Choroid plexus epithelial cell (primary cell): ENCODE measurements at regions not wholly inside any gene's neighbourhood (a gene's known extent, or its start where the extent isn't known, plus 50 kb on each side); places are given as distances from the start of the nearest gene placed in this dataset.

Experiments
- DNase-seq: peaks from one replicate; pipeline ENCODE4 v3.0.0-alpha.2; 2010; ENCODE audit warnings: low read depth
- H3K4me3 ChIP-seq: 2 replicates; pipeline ENCODE4 v1.5.1; 2011; ENCODE audit warnings: low read depth, mild to moderate bottlenecking, control low read depth, low read length, moderate library complexity
- TF ChIP-seq, protein P1 (sequence below): conservative IDR thresholded peaks from 2 replicates; pipeline ENCODE4 v1.5.1; 2011; ENCODE audit warnings: low read depth, mild to moderate bottlenecking, control low read depth, inconsistent platforms, low read length, moderate library complexity

DNA sequence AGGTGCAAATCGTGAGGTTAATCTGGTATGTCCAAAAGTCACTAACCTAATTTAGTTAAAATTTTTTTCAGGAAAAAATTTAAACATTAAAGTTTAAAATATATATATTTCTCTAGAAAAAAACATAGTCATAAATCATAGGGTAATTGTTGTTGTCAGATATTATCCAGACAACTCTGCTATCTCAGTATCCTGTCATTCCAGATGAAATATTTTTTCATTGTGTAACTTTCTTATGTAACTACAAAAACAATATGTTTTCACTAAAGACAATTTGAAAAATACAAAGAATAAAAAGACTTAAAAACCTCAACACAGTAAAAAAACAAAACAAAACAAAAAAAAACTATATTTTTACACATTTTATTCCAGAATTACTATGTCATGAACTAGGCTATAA, 57.6 kb downstream of the TENT5A start:
- H3K4me3 ChIP-seq: no peak overlapping the region
- TF ChIP-seq, protein P1, sequence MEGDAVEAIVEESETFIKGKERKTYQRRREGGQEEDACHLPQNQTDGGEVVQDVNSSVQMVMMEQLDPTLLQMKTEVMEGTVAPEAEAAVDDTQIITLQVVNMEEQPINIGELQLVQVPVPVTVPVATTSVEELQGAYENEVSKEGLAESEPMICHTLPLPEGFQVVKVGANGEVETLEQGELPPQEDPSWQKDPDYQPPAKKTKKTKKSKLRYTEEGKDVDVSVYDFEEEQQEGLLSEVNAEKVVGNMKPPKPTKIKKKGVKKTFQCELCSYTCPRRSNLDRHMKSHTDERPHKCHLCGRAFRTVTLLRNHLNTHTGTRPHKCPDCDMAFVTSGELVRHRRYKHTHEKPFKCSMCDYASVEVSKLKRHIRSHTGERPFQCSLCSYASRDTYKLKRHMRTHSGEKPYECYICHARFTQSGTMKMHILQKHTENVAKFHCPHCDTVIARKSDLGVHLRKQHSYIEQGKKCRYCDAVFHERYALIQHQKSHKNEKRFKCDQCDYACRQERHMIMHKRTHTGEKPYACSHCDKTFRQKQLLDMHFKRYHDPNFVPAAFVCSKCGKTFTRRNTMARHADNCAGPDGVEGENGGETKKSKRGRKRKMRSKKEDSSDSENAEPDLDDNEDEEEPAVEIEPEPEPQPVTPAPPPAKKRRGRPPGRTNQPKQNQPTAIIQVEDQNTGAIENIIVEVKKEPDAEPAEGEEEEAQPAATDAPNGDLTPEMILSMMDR: no peak
- DNase-seq: no peak

GRCh38 chr6:81694207-81694606, 58.3 kb downstream of the TENT5A start:
- no peak overlapping the region for H3K4me3 ChIP-seq
- TF ChIP-seq, protein P1: no peak
- DNase-seq: no peak

GRCh38 chr6:81693266-81693665, 59.2 kb downstream of the TENT5A start:
- H3K4me3 ChIP-seq: no peak overlapping the region
- no peak for DNase-seq
- TF ChIP-seq, protein P1: no peak

DNA sequence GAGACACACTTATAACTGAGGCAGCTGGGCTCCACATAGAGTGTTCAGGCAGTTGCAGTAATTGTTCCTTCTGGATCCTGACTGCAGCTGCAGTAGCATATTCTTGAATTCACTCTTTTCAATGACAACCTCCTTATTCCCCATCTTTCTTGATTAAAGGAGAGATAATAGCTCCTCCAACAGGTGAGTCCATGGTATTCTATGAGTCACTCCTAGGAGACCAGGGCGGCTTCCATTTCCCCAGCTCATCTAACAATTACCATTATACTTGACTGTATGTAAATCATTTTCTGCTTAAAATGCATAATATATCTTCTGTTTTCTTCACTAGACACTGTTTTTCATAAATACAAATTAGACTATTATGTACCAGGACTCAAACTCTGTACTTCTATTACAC, 62.4 kb downstream of the TENT5A start:
- TF ChIP-seq, protein P1: no peak
- H3K4me3 ChIP-seq: no peak overlapping the region
- DNase-seq: no peak

- TF ChIP-seq, protein P1: no peak
- DNase-seq: no peak
- H3K4me3 ChIP-seq: no peak overlapping the region
Measured at GRCh38 chr6:81689580-81689979, 62.9 kb downstream of the TENT5A start.

GRCh38 chr6:81683912-81684311, 68.6 kb downstream of the TENT5A start:
- DNase-seq: peak; percentile 41
- TF ChIP-seq, protein P1: no peak

DNA sequence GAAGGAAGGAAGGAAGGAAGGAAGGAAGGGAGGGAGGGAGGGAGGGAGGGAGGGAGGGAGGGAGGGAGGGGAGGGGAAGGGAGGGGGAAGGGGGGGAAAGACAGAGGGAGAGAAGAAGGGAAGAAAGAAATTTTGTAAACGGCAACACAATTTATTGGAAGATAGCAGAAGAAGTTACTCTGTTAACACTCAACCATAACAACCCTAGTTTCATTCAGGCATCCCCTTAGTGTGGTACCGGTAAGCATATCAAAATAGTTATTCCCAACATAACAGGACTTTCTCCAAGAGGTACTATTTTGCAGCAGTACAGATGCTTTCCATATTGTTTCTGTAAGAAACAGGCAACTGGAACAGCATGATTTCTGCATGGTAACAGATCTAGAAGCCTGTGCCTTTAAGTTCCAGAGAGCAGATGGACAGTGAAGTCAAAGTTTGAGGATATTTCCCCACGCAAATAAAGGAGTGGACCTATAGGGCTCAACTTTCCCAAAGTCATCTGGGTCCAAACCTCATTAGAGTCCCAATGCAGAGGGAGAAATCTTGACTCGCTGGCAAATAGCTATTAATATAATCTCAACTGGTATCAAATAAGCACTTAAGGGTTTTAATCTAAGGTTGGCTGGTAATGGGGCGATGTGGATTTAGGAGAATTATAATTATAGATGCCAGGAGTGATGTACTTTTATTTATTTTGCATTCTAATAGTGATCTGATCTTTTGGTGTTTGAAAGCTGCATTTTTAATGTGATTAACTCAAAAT, 69.4 kb downstream of the TENT5A start:
- no peak for DNase-seq
- TF ChIP-seq, protein P1: no peak
- H3K4me3 ChIP-seq: no peak overlapping the region

More at GRCh38 chr6:81683912-81684311, 68.6 kb downstream of the TENT5A start:
- H3K4me3 ChIP-seq: no peak overlapping the region
